ENCODE measurements at regions not wholly inside any gene's neighbourhood (a gene's known extent, or its start where the extent isn't known, plus 50 kb on each side); places are given as distances from the start of the nearest gene placed in this dataset.

DNA sequence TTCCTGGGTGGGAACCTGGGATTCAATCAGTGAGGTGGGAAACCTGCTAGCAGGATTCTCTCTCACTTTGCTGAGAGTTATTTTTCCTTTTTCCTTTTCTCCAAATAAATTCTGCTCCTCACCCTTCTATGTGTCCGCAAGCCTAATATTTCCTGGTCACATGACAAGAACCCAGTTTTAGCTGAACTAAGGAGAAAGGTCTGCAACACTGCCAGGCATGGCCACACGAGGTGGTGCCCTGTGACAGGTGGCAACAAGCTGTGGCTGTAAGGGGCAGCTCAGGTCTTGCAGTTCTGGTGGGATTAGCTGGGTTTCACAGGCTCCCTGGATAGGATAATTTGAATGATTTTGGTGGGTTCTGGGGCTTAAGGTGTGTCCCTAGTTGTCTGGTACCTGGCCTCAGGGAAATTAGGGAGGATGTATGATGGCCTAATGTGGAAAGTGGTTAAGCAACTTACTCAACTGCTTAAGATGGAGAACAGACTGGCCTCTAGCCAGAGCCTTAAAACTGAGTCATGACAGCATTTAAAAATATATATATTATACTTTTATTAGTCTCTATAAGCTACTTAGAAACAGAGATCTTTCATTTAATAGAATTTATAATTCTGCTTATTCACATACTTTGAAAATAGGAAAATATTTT lies 215.0 kb downstream of the IL15 start:
- TF ChIP-seq ARNTL (CRISPR knock-in tag; IDR thresholded peaks at IDR 0.05; ENCODE audit: borderline replicate concordance, low read depth) (no peak), ZC3H10 (CRISPR knock-in tag; IDR thresholded peaks at IDR 0.05) (no peak), ZFP30 (CRISPR knock-in tag; IDR thresholded peaks at IDR 0.05) (no peak), PATZ1 (CRISPR knock-in tag; IDR thresholded peaks at IDR 0.05; ENCODE audit: borderline replicate concordance) (no peak), ZFP3 (CRISPR knock-in tag; IDR thresholded peaks at IDR 0.05) (no peak), ZNF70 (CRISPR knock-in tag; IDR thresholded peaks at IDR 0.05) (no peak), SNAI2 (CRISPR knock-in tag; IDR thresholded peaks at IDR 0.05) (no peak), ZNF565 (CRISPR knock-in tag; conservative IDR thresholded peaks at IDR 0.05; ENCODE audit: low read depth) (no peak), TCF4 (CRISPR knock-in tag; IDR thresholded peaks at IDR 0.05; ENCODE audit: borderline replicate concordance) (no peak), BACH2 (CRISPR knock-in tag; IDR thresholded peaks at IDR 0.05; ENCODE audit: borderline replicate concordance) (no peak), ESRRG (CRISPR knock-in tag; IDR thresholded peaks at IDR 0.05) (no peak)
- TF ChIP-seq, protein P1, sequence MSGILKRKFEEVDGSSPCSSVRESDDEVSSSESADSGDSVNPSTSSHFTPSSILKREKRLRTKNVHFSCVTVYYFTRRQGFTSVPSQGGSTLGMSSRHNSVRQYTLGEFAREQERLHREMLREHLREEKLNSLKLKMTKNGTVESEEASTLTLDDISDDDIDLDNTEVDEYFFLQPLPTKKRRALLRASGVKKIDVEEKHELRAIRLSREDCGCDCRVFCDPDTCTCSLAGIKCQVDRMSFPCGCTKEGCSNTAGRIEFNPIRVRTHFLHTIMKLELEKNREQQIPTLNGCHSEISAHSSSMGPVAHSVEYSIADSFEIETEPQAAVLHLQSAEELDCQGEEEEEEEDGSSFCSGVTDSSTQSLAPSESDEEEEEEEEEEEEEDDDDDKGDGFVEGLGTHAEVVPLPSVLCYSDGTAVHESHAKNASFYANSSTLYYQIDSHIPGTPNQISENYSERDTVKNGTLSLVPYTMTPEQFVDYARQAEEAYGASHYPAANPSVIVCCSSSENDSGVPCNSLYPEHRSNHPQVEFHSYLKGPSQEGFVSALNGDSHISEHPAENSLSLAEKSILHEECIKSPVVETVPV (CRISPR knock-in tag; IDR thresholded peaks at IDR 0.05) = no peak
- TF ChIP-seq, protein P2, sequence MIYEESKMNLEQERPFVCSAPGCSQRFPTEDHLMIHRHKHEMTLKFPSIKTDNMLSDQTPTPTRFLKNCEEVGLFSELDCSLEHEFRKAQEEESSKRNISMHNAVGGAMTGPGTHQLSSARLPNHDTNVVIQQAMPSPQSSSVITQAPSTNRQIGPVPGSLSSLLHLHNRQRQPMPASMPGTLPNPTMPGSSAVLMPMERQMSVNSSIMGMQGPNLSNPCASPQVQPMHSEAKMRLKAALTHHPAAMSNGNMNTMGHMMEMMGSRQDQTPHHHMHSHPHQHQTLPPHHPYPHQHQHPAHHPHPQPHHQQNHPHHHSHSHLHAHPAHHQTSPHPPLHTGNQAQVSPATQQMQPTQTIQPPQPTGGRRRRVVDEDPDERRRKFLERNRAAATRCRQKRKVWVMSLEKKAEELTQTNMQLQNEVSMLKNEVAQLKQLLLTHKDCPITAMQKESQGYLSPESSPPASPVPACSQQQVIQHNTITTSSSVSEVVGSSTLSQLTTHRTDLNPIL (CRISPR knock-in tag; IDR thresholded peaks at IDR 0.05; ENCODE audit: low read depth) = no peak

Data from SK-N-SH treated with all-trans-retinoic acid at 6 μM for 48 hours (cell line).